ENCODE measurements at regions not wholly inside any gene's neighbourhood (a gene's known extent, or its start where the extent isn't known, plus 50 kb on each side); places are given as distances from the start of the nearest gene placed in this dataset.

DNA sequence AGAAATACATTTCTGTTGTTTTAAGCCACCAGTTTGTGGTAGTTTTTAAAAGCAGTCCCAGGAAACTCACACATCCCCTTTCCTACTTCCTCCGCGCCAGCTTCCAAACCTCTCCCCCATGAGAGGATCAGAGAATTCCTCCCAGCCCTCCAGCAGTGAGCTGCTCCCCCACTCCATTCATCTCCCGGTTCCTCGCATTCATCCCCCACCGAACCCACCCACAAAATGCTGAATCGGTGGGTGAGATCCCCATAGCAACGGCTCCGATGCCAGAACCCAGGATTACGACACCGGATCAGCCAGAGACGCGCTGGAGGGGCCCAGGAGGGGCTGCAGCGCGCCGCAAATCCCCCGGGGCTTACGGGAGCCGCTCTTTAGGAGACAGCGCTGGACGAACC, 251.4 kb upstream of the RPL38 start:
- DNase-seq (ENCODE audit: low read depth, low spot score): no peak

DNA sequence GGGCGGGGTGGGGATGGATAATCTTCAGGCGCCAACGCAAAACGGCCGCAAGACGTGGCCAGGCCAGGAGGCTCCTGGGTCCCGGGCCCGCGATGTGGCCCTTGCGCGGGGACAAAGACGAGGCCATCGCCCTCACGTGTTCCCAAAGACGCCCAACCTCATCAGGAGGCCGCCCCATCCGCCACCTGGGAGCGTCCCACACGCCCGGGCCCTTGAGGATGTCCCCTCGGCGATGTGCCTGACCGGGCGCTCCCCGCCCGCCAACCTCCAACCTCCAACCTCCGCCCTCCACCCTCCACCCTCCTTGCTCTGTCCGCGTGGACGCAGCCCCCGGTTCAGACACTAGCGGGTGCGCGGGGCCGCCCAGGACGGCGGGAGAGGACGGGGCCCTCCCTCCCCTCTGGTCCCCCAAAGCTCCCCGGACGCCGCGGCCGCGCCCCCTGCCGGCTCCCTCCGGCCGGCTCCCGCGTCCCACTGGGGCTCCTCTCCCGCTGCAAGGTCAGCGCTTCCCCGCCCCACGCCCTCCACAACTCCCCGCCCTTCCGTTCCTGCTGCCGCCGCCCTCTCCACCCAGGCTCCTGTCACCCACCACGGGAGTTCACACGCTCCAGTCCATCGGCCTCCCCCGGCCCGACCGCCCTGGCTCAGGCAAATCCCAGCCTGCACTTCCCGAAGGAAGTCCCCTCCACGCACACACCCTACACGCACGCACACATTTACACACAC, 250.8 kb upstream of the RPL38 start:
- DNase-seq (ENCODE audit: low read depth, low spot score): no peak

DNA sequence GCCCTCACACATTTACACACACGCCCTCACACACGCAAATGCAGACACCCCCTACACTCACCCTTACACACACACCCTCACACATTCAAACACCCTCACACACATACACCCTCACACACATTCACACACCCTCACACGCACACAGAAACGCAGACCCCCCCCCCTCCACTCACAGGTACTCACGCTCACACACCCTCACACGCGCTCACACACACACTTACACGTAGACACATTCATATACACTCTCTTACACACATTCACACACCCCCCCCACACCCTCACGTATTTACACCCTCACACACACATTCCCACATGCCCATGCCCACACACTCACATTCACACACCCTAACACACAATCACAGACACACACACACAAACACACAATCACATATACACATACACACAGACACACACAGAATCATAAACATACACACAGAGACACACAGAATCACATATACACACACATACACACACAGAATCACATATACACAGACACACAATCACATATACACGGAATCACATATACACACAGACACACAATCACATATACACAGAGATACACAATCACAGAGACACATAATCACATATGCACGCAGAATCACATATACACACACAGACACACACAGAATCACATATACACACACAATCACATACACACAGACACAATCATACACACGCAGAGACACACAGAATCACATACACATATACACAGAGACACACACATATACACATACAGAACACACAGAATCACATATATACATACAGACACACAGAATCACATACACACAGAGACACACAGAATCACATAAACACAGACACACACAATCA, 250.1 kb upstream of the RPL38 start:
- no peak for DNase-seq (ENCODE audit: low read depth, low spot score)

DNA sequence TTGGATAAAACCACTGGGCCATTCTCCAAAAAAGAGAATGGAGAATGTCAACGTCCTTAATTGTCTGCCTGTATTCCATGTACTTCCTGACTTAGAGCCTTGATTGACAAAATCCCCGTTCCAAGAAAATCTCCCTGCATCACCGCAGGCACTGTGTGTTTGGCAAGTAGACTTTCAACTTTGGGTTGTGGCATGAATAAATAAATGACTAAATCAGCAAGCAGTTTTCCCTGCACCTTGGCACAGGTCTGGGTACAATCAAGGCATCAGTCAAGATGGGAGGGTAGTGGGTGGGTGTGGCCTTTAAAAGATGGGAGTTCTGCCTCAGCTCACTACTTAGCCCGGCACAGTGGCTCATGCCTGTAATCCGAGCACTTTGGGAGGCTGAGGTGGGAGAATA, 248.5 kb upstream of the RPL38 start:
- DNase-seq (ENCODE audit: low read depth, low spot score): no peak

DNA sequence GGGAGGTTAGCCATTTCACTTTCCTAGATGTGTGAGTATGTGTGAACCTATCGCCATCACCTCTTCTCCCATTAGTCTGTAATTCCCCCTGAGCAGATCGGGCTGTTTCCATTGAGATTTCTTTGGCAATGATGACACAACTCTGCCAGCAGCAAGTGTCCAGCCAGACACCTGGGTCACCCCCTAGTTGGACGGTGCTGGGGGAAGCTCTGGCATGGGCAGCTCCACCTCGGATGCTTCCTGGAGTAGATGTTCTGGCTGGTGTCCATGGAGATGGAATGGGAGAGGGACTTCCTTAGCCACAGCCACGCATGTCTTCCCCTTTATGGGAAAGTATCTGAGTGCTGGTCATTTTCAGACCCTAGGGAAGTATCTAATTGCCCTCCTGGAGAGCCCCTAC, 247.9 kb upstream of the RPL38 start:
- DNase-seq (ENCODE audit: low read depth, low spot score): no peak

DNA sequence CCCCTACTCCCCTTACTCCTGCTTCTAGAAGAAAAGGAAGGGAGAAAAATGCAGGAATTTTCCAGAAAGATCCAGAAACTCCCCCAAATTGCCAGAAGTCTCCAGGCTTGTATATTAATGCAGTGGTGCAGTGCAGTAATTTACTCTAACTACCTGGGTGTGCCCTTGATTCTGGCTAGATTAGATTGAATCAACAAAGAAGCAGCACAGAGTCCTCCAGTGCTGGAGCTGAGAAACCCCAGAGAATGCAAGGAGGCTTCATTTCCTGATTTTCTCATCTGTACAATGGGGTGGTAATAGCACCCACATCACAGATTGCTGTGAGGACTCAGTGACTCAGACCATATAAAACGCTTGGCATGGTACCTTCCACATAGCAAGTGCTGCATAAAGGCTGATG, 247.3 kb upstream of the RPL38 start:
- no peak for DNase-seq (ENCODE audit: low read depth, low spot score)

DNA sequence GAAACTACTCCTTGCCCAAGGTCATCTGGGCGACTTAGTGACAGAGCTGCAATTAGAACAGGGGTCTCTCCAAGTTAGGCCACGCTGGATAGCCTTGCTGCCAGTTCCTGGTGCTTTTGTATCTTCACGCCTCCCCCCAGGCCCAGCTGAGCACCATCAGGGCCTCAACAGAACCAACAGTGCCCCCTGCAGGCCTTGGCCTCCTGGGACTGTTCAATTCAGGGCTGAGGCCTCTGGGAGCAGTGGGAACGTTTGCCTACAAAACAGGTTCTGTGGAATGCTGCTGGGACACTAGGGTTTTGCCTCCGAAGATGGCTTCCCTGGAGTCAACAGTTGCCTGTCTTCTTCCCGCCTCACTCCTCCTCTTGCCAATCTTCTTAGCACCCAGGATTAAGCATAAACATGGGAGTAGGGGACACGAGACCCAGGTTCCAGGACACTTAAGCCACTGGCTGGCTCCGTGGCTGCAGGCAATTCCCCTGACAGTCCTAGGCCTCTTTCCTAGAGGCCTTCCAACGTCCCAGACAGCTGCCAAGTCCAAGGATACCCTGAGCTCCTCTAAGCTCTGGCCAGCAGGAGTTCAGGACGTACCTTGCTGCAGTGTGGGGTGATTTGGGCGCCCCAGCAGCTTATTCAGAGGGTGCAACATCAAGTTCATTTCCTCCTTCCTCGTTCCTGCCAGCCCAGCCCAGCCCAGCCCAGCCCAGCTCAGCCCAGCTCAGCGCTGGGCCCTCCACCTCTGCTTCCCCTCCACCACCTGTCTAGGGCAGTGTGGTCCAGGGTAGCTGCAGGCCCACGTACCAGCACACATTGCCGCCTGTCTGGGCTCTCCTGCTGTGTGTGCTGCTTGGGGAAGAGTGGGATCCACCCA, 246.6 kb upstream of the RPL38 start:
- DNase-seq (ENCODE audit: low read depth, low spot score): no peak

DNA sequence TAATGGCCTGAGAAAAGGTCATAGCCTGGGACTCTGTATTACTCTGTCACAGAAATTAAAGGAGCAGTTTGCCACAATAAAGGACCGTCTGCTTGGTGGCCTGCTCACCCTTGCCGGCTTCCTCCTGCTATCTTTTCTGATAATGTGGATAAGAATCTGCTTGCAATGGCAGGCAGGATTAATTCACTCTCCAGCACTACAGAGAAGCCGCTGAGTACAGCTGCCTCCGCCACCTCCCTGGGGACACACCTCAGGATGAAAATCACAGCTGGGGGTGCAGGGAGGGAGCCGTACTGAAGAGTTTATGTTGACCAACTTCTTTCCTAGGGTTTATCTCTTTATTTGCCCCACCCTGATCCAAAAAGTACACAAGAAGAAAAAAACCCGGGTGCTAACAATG, 245.9 kb upstream of the RPL38 start:
- DNase-seq (ENCODE audit: low read depth, low spot score): no peak

DNA sequence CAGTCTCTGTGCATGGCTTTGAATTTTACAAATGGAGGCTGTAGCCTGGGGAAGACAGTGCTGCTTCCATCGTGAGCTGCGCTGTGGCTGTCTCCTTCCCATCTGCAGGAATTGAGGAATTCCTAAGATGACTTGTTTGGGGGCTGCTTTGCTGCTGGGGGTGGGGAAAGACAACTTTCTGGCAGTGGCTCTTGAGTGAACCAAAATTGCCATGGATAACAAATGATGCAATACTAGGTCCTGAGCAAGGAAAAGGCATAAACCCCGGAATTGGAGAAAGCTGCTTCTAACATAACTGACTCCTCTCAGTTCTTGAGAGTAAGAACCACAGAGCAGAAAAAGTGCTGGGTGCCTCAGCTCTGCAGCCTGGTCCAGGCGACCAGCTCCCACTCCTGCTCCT, 245.0 kb upstream of the RPL38 start:
- DNase-seq (ENCODE audit: low read depth, low spot score): no peak

DNA sequence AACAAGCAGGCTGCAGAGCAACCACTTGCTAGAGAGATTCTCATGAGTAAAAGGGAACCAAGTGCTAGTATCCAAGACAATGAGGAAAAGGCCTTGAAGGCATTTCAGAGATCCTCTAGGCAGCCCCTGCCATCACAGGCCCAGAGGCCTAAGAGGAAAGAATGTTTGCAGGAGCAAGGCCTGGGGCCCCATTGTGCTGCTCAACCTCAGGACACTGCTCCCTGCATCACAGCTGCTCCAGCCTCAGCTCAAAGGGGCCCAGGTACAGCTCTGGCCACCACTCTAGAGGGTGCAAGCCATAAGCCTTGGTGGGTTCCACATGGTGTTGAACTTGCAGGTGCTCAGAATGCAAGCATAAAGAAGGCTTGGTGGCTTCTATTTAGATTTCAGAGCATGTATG, 243.0 kb upstream of the RPL38 start:
- DNase-seq (ENCODE audit: low read depth, low spot score): no peak

DNA sequence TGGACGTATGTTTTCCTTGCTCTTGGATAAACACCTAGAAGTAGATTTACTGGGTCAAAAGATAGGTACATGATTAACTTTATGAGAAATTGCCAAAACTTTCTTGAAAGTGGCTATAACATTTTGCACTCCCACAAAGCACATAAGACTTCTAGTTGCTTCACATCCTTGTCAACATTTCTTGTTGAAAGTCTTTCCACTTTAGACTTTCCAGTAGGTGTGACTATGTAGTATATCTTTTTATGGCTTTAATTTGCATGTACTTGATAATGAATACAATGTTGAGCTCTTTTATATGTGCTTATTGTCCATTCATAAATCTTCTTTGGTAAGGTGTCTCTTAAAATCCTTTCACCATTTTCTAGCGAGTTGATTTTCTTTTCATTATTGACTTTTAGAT, 241.2 kb upstream of the RPL38 start:
- no peak for DNase-seq (ENCODE audit: low read depth, low spot score)

DNA sequence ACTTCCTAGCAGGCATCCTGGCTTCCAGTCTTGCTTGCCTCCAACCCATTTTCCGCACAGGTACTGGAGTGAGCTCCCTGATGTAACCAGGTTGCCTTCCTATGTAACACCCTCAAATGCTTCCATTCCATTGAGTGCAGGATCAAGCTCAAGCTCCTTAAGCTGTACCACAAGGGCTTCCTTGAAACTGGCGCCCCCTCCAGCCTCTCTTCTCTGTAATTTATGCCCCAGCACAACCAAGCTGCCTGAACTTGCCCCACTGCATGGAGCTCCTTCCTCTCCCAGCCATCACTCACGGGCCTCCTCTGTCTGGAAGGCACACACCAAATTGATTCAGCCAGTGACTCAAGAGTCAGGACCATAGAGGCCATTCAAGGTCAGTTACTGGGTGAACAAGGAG, 234.8 kb upstream of the RPL38 start:
- DNase-seq (ENCODE audit: low read depth, low spot score): no peak

DNA sequence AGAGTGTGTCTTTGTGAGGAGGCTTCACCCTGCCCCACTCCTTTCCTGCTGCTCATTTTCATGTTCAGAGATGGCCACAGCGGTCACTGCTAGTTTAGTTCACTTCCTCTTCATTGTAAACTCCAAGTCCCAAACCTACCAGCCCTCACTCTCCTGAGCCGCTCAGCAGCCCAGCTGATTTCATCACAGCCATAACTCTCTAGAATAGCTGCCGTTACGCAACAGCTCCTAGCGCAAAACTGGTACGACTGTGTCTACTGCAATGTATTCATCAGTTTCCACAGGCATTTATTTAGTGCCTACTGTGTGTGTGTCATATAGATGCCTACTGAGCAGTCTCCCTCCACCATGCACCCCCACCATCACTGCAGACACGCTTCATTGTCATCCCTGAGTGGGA, 233.5 kb upstream of the RPL38 start:
- no peak for DNase-seq (ENCODE audit: low read depth, low spot score)

DNA sequence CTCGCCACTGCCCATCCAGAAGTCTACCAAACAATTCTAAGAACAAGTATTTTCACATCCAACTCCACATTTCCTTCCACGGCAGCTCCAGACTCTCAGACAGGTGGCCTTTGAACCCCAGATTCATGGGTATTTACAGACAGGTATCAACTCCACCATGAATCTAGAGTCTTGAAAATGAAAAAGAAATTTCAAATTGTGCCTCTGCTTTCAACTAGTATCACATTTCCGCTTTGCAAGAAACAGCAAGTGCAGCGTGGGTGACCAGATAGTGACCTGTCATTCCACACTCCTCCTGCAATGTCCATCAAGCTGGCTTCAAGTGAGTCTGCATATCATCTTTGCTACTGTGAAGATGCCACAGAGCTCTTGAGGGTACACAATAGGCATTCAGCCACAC, 232.4 kb upstream of the RPL38 start:
- DNase-seq (ENCODE audit: low read depth, low spot score): no peak

DNA sequence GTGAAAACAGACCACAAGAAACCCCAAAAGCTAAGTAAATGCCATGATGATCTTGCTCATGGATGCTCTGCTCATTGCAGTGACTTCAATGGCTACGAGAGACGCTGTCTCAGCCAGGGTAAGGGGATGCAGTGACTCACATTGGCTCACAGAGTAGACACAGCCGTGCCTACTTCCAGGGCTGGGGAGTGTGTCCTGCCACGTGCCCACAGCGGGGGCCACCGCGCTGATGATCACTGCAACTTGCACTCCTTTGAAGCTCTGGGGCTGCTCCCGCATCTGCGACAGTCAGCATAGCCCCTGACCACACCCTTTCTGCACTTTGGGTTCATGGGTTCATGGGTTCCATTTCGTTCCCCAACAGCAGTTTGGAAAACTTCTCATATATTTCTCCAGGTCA, 231.4 kb upstream of the RPL38 start:
- DNase-seq (ENCODE audit: low read depth, low spot score): no peak

DNA sequence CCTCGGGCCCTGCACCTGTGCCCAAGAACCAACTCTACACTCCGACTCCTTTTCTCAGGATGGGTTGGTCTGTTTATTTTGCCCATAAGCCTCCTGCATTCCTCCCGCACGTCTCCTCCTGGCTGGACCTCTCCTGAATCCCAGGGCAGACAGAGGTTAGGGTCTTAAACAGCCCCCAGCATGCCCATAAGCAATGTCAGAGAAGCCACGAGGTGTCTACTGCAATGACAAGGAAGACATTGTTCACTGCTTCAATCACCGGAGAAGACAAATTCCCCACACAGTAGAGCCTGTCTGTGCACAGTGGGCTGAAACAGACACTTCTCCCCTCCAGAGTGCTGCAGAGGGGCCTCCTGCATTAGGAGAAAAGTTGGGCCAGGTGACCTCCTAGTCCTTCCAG, 230.6 kb upstream of the RPL38 start:
- no peak for DNase-seq (ENCODE audit: low read depth, low spot score)

DNA sequence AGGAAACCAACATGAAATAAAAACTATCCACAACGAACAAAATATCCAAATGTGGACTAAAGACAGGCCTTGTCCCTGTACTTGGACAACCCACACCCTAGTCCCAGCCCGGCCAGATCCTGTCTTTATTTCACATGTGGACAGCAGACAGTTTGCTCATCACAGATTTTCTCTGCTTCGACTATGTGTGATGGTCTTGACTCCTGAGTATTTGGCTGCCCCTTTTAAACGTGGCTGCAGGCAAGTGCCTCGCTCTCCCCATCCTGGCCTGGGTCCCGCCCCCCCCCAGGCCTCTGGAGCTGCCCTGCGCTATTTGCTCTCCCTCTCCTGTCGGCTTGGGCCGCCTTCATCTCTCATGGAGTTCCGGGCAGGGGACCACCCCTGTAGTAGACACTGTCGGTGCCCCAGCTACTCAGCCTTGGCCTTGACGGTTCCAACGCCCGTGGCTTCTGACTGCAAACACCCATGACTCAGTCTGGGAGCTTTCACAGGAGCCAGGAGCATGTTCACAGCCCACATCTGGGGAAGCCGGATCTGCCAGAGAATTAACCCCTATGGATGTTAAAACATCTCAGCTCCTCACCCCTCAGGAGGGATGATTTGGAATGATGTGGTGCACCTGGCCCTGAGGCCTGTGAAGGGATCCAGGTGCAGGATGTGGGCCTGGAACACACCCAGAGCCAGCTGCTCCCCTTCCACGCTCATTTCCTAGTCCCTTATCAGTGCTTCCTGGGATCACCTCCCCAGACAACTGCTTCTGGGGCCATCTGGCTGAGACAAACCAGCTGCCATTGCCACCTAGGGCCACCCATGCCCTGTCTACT, 229.7 kb upstream of the RPL38 start:
- DNase-seq (ENCODE audit: low read depth, low spot score): no peak

DNA sequence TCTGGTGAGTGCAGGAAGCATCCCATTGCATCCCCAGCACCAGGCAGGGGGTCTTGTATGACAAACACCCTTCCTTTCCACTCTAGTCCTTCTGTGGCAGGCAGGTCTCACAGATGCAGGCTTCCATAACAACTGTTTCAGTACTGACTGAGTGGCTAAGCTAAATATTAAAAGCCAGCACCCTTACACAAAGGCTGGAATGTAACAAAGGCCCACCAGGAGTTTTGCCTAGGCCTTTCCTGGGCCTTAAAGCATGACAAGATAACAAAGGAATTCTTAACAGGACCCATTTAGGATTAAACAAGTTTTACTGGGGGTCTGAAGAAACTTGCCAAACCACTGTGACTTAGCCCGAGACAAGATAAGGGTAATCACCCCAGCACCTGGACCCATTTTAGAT, 228.9 kb upstream of the RPL38 start:
- no peak for DNase-seq (ENCODE audit: low read depth, low spot score)

DNA sequence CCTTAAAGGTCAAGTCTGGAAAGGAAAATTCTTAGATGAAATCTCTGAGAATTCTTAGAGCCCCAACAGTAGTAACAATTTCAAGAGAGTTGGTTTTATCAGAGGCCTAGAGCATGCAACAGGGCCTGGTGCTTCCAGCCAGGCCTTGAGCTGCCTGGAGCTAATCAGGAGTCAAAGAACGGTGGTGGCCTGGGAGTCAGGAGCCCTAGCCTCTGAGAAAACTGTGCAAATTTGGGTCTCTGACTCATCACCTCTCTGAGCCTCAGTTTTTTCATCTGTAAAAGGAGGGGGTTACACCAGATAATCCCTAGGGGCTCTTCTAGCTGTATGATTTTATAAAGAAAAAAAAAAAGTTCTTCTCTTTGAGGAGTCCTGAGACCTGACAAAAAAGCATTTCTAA, 227.3 kb upstream of the RPL38 start:
- no peak for DNase-seq (ENCODE audit: low read depth, low spot score)

DNA sequence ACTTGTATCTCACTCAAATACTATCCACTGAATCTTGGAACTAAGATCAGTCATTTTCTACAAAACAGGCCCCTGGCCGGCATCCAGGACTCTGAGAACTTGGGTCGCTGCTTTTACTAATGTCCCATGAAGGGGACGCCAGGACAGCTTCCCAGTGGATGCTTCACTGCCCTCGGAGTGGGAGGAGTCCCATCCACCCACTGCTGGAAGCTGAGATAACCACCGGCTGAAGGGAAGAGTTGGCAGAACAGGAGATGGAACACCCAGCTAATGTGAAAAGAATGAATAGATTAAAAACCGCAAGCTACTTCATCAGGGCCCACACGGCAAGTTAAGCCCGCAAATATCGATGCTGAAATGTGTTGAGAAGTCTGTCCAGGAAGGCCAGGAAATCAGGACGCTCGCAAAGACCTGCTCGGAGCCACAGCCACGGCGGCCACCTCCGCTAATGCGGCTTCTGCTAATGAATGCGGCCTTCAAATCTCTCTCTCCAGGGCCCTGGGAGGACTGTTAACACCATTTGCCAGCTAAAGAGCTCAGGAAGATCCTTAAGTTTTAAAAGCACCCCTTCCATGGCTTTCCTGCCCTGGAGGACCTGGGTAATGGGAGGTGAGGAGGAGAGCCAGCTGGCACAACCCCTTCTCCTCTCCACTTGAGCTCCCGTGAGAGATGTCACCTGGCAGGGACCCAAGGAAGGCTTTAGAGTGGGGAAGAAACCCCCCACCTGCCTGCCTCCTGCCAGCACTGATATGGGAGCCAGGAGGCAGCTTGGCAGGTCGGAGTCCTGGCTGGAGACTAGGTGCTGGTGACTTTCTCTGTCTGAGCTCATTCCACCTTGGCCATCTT, 226.6 kb upstream of the RPL38 start:
- DNase-seq (ENCODE audit: low read depth, low spot score): no peak
